Activated CD4-positive, CD25-positive, alpha-beta regulatory T cell treated with anti-CD3 and anti-CD28 coated beads, Interleukin-2, amount 50 U/mL, for 24 hours (primary cell): ENCODE measurements at regions not wholly inside any gene's neighbourhood (a gene's known extent, or its start where the extent isn't known, plus 50 kb on each side); places are given as distances from the start of the nearest gene placed in this dataset.
"Not testable (repeated sequence)": the region's sequence is repeated elsewhere in the genome, so short reads cannot be mapped to it uniquely, and the experiment has no call there.

ENCODE experiments used
- ATAC-seq, 2 donors: fragments of 150-1000 bp; cut with Tn5 transposase; one replicate each; pipeline ENCODE4 v1.10.0; 2021; ENCODE audit warnings: mild to moderate bottlenecking in 1 of 2, moderate library complexity in 1 of 2

DNA sequence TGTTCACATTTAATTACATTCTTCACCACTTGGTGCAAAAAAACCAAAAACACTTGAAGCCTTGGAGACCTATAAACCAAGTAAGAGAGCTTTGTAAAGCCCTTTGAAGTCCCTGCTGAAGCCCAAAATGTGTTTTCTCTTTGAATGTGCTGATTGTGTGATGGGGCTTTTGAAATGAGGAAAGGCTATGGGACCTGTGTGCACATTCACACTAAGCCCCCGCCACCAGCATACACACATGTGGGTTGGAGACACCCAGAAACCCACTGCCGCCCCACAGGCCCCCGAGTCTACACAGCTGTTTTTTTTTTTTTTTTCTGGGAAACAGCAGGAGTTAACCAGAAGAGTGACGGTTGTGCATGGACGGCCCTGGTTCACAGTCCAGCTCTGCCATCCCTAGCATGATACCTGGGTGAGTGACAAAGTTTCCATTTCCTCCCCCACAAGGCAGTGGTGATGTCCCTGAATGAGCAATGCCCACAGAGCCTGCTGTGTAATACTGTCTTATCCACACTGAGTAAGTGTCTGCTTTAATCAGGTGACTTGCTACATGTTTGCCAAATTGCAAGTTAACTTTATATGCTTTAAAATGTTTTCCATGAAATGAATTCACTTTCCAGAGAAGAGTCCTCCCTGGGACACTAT, 154.6 kb upstream of the GDF10 start:
- peak in 1 of 2 donors; percentile 65 for ATAC-seq

DNA sequence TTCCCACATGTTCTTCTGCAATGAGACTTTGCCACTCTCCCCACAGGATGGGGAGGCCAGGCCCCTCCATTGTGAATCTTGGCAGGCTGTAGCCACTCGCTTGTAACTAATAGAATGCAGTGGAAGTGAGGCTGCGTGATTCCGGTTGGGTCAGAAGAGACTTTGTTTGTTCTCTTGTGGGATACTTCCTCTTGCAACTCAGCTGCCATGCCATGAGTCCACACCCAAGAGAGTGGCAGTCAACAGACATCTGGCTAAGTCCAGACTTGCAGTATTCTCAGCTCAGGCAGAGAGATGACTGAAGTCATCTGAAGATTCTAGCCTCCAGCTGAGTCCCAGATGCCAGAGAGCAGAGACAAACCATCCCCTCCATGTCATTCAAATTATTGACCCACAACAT, 153.4 kb upstream of the GDF10 start:
- no peak for ATAC-seq

GRCh38 chr10:47147186-47147585, 152.8 kb upstream of the GDF10 start:
- ATAC-seq = no peak

GRCh38 chr10:47150581-47150980, 149.4 kb upstream of the GDF10 start:
- no peak for ATAC-seq

- no peak for ATAC-seq
Measured at GRCh38 chr10:47151920-47152319, 148.1 kb upstream of the GDF10 start.

- peak; percentile 64 to 70 for ATAC-seq
Measured at GRCh38 chr10:47152861-47153349, 147.1 kb upstream of the GDF10 start.

DNA sequence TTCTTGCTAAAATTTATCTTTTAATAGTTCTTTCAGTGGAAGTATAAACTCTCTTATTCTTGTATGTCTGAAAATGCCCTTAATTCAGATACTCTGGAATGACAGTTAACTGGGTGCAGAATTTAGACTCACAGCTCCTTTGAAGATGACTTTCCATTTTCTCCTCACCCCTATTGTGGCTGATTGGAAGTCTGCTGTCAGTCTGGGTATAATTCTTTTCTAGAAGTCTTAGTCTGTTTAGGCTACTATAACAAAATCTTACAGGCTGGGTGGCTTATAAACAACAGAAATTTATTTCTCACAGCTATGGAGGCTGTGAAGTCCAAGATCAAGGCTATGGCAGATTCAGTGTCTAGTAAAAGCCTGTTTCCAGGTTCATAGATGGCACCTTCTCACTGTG, 145.2 kb upstream of the GDF10 start:
- ATAC-seq = no peak

DNA sequence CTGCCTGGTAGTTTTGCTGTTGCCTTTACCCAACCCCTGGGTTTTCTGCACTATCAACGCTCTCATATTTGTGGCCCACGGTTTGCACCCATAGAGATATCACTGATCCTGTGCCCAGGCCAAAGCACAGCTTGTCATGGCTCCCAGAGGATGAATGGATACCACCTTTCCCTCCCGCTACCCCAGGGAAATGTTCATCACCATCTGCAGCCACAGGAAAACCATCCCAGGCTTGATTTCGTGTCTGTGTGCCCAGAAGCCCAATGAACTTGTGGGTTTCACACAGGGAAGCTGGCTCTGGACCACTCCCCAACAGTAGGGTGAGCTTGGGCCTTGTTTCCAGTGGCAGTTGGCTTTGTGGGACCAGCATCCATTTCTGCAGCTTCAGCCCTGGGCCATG, 143.1 kb upstream of the GDF10 start:
- no peak for ATAC-seq

DNA sequence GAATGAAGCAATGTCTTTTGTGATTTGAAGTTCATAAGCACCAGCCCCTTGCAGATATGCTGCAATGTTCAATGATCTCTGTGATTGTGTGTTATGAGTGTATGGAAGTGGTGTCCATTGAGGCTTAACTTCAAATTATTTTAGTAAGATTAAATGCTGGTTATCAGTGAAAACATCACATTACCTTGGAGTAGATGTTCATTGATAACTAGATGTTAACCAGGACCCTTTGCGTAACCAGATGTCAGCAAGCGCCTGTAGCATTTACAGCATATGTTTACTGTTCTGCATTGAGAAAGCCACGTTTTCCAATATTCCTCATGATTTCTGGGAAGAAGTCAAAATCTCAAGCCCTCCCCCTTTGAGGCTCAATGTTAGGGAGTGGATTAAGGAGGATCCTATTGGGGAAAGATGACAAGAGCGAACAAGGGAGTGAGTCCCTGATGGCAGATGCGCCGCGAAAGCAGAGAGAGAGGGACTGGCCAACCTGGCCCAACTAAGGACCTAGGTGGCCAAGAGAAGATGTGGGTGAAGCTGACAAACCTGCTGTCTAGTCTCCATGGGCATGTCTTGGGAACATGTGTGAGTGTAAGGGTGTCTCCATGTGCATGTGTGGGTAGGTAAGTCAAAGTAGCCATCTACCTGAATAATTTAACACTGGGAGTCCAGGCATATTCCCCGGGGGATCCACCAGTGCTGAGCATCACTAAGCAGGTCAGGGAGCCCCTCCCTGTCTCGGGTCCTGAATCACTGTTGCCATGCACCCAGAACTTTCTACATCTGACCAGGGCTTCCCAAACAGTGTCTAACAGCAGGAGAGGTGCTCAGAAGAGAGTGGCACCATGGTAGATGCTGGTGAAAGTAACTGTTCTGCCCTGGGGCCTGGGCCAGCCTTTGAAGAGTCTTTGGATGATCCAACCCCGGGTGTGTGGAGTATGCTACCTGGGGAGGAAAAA, 141.6 kb upstream of the GDF10 start:
- no peak for ATAC-seq

GRCh38 chr10:47159361-47160260, 140.4 kb upstream of the GDF10 start:
- ATAC-seq = no peak

DNA sequence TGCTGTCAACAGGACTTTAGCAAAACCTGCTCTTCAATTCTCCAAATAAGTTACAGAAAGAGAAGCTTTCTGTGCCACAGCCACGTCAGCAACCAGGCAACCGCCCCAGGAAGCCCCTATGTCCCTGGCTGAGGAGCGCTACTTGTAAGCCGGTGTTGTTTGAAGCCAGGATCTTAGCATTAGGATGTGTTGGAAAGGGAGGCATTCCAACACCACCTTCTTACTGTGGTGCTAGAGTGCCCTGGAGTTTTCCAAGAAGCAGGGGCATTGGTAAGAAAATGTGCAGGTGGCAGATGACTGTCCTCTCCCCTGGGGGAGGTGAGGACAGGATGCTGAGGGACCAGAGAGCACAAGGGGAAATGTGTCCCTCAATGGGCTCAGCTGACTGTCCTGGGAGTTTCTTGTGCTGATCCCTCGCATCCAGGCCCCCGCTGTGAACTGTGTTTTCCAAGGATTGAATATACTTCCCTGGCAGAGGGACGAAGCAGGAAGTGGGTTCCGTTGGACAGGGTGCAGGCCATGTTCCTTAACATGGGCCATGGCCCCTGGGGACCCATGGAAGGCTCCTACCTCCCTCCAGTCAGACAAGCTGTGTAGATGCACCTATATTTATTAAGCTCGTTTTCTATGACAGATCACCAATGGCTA, 139.6 kb upstream of the GDF10 start:
- ATAC-seq = no peak

- ATAC-seq = no peak
Measured at GRCh38 chr10:47160967-47161366, 139.0 kb upstream of the GDF10 start.

DNA sequence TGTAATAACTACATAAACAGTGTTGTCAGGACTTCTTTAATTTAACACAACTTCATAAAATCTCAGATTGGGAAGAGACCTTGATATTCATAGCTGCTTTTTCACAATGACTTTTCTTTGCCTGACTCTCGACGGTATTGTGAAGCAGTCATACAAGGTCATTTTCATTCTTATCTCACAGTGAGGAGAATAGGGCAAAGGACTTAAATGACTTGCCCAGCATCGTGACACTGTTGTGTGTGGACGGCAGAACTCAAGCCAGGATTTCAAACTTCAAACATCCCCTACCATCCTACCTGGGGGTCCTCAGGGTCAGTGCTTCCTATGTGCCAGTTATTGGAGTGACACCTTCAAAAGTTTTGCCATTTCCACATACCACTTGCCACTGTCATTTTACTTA, 138.5 kb upstream of the GDF10 start:
- ATAC-seq = no peak

- no peak for ATAC-seq
Measured at GRCh38 chr10:47164126-47164799, 135.7 kb upstream of the GDF10 start.

DNA sequence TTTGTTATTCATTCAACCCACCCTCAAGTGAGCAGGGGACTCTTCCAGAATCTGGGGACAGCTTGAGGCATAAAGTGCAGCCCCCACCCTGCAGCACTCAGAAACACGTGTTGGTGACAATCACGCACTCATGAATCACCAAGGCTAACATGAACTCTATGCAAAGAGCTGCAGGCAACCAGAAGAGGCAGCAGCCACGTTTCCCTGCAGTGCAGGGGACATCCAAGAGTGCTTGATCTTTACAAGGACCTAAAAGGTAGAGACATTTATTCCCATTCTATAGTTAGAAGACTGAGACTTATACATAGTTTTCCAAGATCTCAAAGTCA, 135.2 kb upstream of the GDF10 start:
- no peak for ATAC-seq

GRCh38 chr10:47165168-47165710, 134.8 kb upstream of the GDF10 start:
- ATAC-seq = peak; percentile 37 to 39

DNA sequence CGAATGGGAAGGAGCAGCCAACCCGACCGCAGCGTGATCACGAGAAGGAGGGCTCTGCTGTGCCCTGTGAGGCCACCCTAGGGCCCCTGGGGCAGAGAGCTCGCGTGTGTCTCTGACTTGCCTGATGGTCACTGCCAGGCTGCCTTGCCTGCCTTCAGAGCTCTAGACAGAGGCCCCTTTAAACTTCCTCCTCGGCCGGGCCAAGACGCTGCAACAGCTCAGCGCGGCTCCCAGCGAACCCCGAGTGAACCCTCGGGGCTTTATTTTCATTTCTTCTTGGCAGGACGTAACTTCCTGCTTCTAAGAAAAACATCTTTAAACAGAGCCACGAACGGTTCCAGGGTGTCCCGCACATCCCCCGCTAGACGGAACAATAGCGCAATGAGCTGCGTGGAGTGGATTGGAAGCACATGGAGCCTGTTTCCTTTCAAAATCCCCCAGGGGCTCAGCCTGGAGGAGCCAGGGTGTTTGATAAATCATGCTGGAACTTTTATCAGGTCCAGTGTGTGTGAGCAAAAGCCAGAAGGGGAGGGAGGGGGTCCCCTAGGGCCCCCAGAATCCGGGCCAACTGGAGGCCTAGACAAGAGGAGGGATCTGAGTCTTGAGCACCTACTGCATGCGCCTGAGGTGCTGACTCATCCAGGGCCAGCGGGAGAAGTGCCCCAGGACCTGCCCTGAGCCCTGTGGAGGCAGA, 134.1 kb upstream of the GDF10 start:
- peak; percentile 67 for ATAC-seq

GRCh38 chr10:47166405-47166777, 133.6 kb upstream of the GDF10 start:
- no peak for ATAC-seq

GRCh38 chr10:47166808-47167581, 133.0 kb upstream of the GDF10 start:
- not testable (repeated sequence) for ATAC-seq

DNA sequence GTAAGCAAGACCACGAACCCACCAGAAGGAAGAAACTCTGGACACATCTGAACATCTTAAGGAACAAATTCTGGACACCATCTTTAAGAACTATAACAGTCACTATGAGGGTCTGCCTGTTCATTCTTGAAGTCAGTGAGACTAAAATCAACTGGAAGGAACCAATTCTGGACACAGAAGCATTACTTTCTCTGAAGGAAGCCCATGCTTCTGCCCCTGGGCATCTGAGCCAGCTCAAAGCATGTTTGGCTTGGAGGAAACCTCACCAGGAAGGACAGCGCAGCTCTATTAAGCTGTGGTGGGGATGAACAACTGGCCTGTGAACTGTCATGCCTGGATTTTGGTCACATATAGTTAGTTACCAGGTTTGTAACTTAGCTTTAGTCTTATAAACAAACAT, 132.4 kb upstream of the GDF10 start:
- ATAC-seq = no peak
